HFFc6 (cell line): ENCODE measurements at regions not wholly inside any gene's neighbourhood (a gene's known extent, or its start where the extent isn't known, plus 50 kb on each side); places are given as distances from the start of the nearest gene placed in this dataset.

ENCODE experiments used
- DNase-seq: peaks from one replicate; pipeline ENCODE4 v3.0.0-alpha.2; 2018
- H3K27ac Mint-ChIP-seq: 2 replicates; pipeline ENCODE4 v1.8.0; 2020; ENCODE audit warnings: mild to moderate bottlenecking, mixed read lengths
- H3K27me3 Mint-ChIP-seq: 2 replicates; pipeline ENCODE4 v1.8.0; 2021; ENCODE audit warnings: mild to moderate bottlenecking, moderate library complexity, mixed read lengths; ENCODE audit not compliant: insufficient read depth
- H3K36me3 Mint-ChIP-seq: 2 replicates; pipeline ENCODE4 v1.8.0; 2021; ENCODE audit warnings: low read depth, mixed read lengths
- H3K4me1 Mint-ChIP-seq: 2 replicates; pipeline ENCODE4 v1.8.0; 2020; ENCODE audit warnings: low read depth, mixed read lengths
- H3K4me3 Mint-ChIP-seq: 2 replicates; pipeline ENCODE4 v1.8.0; 2020; ENCODE audit warnings: mild to moderate bottlenecking, moderate library complexity, mixed read lengths
- H3K9me3 Mint-ChIP-seq: 2 replicates; pipeline ENCODE4 v1.8.0; 2020; ENCODE audit warnings: mild to moderate bottlenecking, mixed read lengths
- CTCF ChIP-seq: fragments of 200-600 bp; sonication (generic); IDR thresholded peaks from 2 replicates; pipeline ENCODE4 v1.5.0; 2021; ENCODE audit warnings: antibody characterized with exemption, mild to moderate bottlenecking

GRCh38 chr5:2180456-2180855 lies 297.7 kb upstream of the IRX4 start:
- H3K4me1 Mint-ChIP-seq: no peaks in the 10 kb centered on the region
- no peak for TF ChIP-seq CTCF
- H3K36me3 Mint-ChIP-seq: no peaks in the 10 kb centered on the region
- no peak overlapping the region for H3K4me3 Mint-ChIP-seq
- H3K27me3 Mint-ChIP-seq: no peaks in the 10 kb centered on the region; the same call in 1 of the 2 replicates
- no peak overlapping the region for H3K27ac Mint-ChIP-seq
- peaks cover 43% of the 10 kb centered on the region for H3K9me3 Mint-ChIP-seq
- no peak for DNase-seq

- TF ChIP-seq CTCF: no peak
- Mint-ChIP-seq H3K27me3 (no peaks in the 10 kb centered on the region; the same call in 1 of the 2 replicates), H3K27ac (no peak overlapping the region), H3K36me3 (no peaks in the 10 kb centered on the region), H3K9me3 (peaks cover 39% of the 10 kb centered on the region), H3K4me3 (no peak overlapping the region), H3K4me1 (no peaks in the 10 kb centered on the region)
- no peak for DNase-seq
Measured at GRCh38 chr5:2179861-2180260, 297.1 kb upstream of the IRX4 start.

- Mint-ChIP-seq H3K36me3 (no peaks in the 10 kb centered on the region), H3K4me3 (no peak overlapping the region), H3K27me3 (no peaks in the 10 kb centered on the region; the same call in 1 of the 2 replicates), H3K4me1 (no peaks in the 10 kb centered on the region), H3K27ac (no peak overlapping the region), H3K9me3 (peaks cover 35% of the 10 kb centered on the region)
- DNase-seq: no peak
- no peak for TF ChIP-seq CTCF
Measured at GRCh38 chr5:2178528-2178927, 295.8 kb upstream of the IRX4 start.

- peaks cover 40% of the 10 kb centered on the region for H3K9me3 Mint-ChIP-seq
- no peak for TF ChIP-seq CTCF
- H3K4me3 Mint-ChIP-seq: no peak overlapping the region
Measured at GRCh38 chr5:2178071-2178477, 295.3 kb upstream of the IRX4 start.

GRCh38 chr5:2177244-2177643 lies 294.5 kb upstream of the IRX4 start:
- Mint-ChIP-seq H3K4me3 (no peak overlapping the region), H3K36me3 (no peaks in the 10 kb centered on the region), H3K27ac (no peak overlapping the region), H3K9me3 (peaks cover 40% of the 10 kb centered on the region), H3K27me3 (no peaks in the 10 kb centered on the region; the same call in 1 of the 2 replicates), H3K4me1 (no peaks in the 10 kb centered on the region)
- DNase-seq: no peak
- no peak for TF ChIP-seq CTCF

More at GRCh38 chr5:2178071-2178477, 295.3 kb upstream of the IRX4 start:
- Mint-ChIP-seq H3K27me3 (no peaks in the 10 kb centered on the region; the same call in 1 of the 2 replicates), H3K4me1 (no peaks in the 10 kb centered on the region), H3K27ac (no peak overlapping the region), H3K36me3 (no peaks in the 10 kb centered on the region)
- no peak for DNase-seq

- Mint-ChIP-seq H3K9me3 (peaks cover 38% of the 10 kb centered on the region), H3K4me3 (no peak overlapping the region), H3K36me3 (no peaks in the 10 kb centered on the region), H3K27me3 (no peaks in the 10 kb centered on the region; the same call in 1 of the 2 replicates), H3K4me1 (no peaks in the 10 kb centered on the region), H3K27ac (no peak overlapping the region)
- no peak for TF ChIP-seq CTCF
- no peak for DNase-seq
Measured at GRCh38 chr5:2176581-2176980, 293.9 kb upstream of the IRX4 start.
